ENCODE measurements at regions not wholly inside any gene's neighbourhood (a gene's known extent, or its start where the extent isn't known, plus 50 kb on each side); places are given as distances from the start of the nearest gene placed in this dataset.

- TF ChIP-seq CTCF (conservative IDR thresholded peaks at IDR 0.05; ENCODE audit: low read length) = no peak
- no peak for TF ChIP-seq EZH2phosphoT487 (IDR thresholded peaks at IDR 0.05; ENCODE audit: borderline replicate concordance, low read depth, low read length)
Observed at GRCh38 chr5:89216606-89217005, 333.6 kb upstream of the MEF2C start.

All from OCI-LY7 (cell line).